GM18519 (cell line): ENCODE measurements at regions not wholly inside any gene's neighbourhood (a gene's known extent, or its start where the extent isn't known, plus 50 kb on each side); places are given as distances from the start of the nearest gene placed in this dataset.

Source experiments
- ATAC-seq: cut with Tn5 transposase; IDR thresholded peaks from one replicate; pipeline ENCODE4 v1.9.1; 2021; ENCODE audit warnings: mild to moderate bottlenecking, moderate library complexity; ENCODE audit not compliant: unreplicated experiment, low FRiP score

DNA sequence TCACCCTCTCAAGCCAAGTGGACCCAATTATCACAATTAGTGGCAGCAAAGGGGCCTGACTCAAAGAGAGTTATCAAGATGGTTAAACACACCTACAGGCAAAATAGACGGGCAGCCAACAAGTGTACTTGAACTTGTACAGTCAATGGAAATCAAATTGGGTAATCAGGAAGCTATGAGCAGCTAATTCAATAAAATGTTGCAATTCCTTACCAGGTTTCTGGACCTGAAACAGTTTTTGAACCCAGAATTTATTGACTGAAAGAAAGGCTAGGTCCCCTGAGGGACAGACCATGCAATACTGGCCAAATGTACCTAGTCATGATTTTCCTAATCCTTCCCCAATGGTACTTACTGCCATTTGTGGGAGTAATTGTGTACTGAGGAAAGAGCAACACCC is 679.8 kb downstream of the EPM2A start:
- no peak for ATAC-seq

GRCh38 chr6:145060714-145061113 is 674.6 kb downstream of the EPM2A start:
- no peak for ATAC-seq

DNA sequence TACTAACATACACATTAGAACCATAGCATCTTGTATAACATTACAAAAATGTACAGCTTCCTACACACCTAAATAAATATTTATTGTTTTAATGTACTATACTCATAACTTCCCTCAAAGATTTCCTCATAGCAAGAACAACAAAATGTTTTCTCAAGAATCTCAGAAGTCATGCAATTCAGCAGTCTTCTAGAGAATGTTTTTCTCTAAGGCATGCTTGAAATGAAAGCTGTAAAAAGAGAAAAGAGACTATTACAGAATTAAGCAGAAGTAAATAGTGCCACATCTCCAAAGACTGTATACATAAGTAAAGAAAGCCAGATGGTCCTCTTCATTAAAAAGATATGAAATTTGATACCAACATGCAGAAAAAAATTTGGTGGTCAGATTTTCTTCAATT is 672.2 kb downstream of the EPM2A start:
- ATAC-seq: no peak

GRCh38 chr6:145067430-145067829 is 667.9 kb downstream of the EPM2A start:
- ATAC-seq: no peak

DNA sequence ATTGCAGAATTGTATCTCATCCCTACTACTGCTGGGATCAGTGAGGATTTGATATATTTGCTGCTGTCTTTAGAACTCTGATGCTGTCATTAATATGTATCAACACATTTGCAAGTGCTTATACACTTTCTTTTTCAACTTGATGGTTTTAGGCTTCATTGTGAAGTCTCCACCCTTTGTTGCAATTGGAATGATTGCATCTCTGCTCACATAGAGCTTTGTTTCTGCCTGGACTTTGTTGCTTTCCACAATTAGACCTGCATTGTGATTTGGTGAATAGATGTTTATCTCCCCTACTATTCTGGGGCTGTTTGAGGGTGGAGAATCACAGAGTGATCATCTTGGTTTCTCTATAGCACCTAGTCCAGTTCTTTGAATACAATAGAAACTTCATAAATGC is 666.7 kb downstream of the EPM2A start:
- no peak for ATAC-seq

- no peak for ATAC-seq
These were observed 665.4 kb downstream of the EPM2A start for GRCh38 chr6:145069966-145070365.

GRCh38 chr6:145070791-145071190 is 664.5 kb downstream of the EPM2A start:
- no peak for ATAC-seq

DNA sequence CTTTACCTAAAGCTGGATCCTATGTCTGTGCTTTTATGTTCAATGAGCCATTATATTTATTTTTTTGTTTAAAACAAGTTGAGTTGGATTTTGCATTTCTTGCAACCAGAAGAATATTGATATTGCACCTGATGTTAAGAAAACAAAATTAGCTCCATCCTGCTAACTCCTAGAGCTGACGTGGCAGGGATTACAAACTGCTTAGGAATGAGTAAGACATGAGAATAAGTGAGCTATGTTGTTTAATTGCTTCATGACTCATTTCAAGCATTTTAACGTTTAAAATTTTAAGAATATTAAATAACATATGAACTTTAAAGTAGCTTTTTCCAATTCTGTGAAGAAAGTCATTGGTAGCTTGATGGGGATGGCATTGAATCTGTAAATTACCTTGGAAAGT is 663.5 kb downstream of the EPM2A start:
- no peak for ATAC-seq

DNA sequence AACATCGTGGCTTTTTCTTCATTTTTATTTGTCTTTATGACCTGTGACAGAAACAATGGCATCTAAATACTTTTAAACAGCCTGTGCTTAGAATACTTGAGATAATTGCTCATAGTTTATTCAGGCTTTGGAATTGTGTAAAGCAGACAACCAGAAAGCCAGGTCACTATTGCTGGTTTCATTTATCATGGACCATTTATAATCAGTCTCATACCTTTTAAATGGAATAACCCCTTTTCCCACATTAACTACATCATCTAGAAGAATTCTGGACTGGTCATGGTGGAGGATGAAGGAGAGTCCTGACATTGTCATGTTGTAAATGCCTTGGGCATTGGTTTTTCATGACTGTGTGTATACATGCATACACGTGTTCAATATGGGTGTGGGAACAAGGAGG is 661.5 kb downstream of the EPM2A start:
- no peak for ATAC-seq

GRCh38 chr6:145074805-145075204 is 660.5 kb downstream of the EPM2A start:
- no peak for ATAC-seq

- no peak for ATAC-seq
These were observed 659.9 kb downstream of the EPM2A start for GRCh38 chr6:145075425-145075824.

GRCh38 chr6:145076115-145076841 is 659.0 kb downstream of the EPM2A start:
- no peak for ATAC-seq

DNA sequence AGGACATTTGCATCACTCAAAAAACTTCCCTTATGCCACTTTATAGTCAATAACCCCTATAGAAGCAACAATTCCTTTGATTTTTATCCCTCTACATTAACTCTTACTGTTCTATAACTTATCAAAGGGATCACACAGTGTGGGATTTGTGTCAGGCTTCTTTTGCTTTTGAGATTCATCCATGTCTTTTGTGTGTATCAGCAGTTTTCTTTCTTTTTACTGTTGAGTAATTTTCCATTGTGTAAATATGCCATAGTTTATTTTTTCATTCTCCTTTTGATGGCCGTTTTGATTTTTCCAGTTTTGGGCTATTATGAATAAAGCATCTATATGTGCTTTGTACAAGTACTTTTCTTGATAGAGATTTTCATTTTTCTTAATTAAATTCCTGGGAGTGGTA is 657.9 kb downstream of the EPM2A start:
- ATAC-seq: no peak

DNA sequence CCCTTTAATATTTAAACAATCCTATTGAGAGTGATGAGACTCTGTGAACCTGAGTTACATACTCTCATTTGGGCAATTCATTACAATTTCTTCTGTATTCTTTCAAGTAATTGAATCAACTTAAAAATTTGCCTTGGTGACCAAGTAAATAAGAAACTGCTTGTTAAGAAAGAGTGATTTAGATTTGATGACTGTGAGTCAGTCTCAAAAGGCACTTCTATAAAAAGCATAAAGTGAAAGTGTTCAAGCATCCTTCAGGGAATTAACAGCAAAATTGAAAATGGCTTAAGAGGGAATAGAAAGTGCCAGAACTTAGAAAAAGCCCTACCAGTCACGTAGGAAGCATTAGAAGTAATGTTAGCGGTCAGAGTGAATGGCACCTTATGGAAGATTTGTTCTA is 654.7 kb downstream of the EPM2A start:
- no peak for ATAC-seq

GRCh38 chr6:145081677-145082076 is 653.6 kb downstream of the EPM2A start:
- no peak for ATAC-seq

- no peak for ATAC-seq
These were observed 653.0 kb downstream of the EPM2A start for GRCh38 chr6:145082359-145082758.

DNA sequence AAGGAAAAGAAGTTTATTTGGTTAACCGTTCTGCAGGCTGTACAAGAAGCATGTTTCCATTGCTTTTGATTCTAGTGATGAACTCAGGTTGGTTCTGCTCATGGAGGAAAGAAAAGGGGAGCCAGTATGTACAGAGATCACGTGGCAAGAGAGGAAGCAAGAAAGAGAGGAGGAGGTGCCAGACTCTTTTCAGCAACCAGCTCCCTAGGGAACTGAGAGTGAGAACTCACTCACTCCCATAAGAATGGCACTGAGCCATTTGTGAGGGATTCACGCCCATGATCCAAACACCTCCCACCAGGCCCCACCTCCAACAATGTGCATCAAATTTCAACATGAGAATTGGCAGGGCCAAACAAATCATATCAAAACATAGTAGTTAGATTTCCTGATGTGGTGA is 649.1 kb downstream of the EPM2A start:
- ATAC-seq: no peak

- ATAC-seq: no peak
These were observed 648.3 kb downstream of the EPM2A start for GRCh38 chr6:145087034-145087433.

DNA sequence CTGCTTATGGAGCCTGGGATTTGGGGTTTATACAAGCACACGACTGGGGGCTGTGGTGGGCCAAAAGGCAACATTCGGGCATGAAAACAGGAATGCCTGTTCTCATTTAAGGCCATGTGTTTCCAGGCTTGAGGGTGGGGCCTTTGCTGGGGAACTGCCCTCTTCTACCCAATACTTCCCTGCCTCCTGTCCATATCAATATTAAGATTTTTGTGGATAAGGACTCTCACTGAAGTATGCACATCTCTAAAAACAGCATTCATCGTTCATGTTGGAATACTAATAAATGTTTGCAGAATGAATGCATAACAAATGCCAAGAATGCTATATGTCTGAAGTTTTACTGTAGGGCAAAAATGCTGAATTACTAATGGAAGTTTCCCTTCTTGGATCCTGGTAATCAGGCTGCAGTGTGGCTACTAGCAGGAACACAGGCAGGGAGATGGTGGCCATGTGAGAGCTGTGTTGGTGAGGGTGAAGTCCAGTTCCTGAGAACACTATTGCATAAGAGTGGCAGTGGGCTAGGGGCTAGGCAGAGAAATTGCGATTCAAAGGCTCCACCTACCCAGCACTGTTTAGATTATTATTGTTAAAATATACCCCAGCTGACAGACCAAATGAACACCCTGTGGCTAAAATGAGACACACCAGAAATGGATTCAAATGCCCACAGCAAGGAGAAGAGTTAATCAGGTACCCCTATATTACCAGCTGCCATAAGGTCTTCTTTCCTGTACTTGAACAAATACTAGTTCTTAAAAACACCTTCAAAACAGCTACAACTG is 644.3 kb downstream of the EPM2A start:
- no peak for ATAC-seq

GRCh38 chr6:145091586-145092142 is 643.7 kb downstream of the EPM2A start:
- ATAC-seq: no peak

GRCh38 chr6:145092554-145092953 is 642.8 kb downstream of the EPM2A start:
- ATAC-seq: no peak

DNA sequence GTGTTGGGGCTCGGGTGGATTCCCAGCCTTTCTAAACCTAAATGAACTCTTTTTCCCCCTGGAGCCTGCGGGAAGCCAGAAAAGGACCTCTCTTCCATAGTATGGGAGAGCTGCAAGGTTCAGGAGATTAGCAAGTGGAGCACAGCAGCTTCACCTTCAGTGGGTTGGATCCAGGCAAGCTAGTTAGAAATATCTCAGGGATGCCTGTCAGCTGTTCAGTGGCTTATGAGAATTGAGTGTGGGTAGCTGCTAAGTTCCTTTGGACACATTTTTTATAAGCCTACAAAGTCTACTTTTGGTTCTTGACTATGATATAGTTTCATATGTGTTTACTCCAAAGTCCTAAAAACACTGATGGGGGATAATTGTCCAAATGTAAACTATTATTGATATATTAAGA is 642.1 kb downstream of the EPM2A start:
- no peak for ATAC-seq
